Neural cell (in vitro differentiated cells): ENCODE measurements at regions not wholly inside any gene's neighbourhood (a gene's known extent, or its start where the extent isn't known, plus 50 kb on each side); places are given as distances from the start of the nearest gene placed in this dataset.

Source experiments
- H2AFZ ChIP-seq: fragments of 200-600, 300-800 bp; sonication (generic), shearing (Covaris generic); 2 replicates; pipeline ENCODE4 v1.6.0; 2014; ENCODE audit warnings: low read depth, mild to moderate bottlenecking, antibody characterized with exemption, low read length, moderate library complexity
- H3F3A ChIP-seq: fragments of 200-600 bp; shearing (Covaris generic); 2 replicates; pipeline ENCODE4 v1.6.1; 2016; ENCODE audit warnings: mild to moderate bottlenecking, moderate library complexity, mixed read lengths, antibody characterized with exemption, low read length; ENCODE audit not compliant: insufficient read depth, poor library complexity, severe bottlenecking
- H3K27ac ChIP-seq: fragments of 200-600, 300-800 bp; sonication (generic), shearing (Covaris generic); 2 replicates; pipeline ENCODE4 v1.5.1; 2014; ENCODE audit warnings: mild to moderate bottlenecking, low read length, moderate library complexity
- H3K27me3 ChIP-seq: fragments of 300-800, 200-600 bp; sonication (generic), shearing (Covaris generic); 2 replicates; pipeline ENCODE4 v1.6.0; 2014; ENCODE audit warnings: mild to moderate bottlenecking, low read depth, low read length, moderate library complexity; ENCODE audit not compliant: insufficient read depth
- H3K36me3 ChIP-seq: fragments of 300-800, 200-600 bp; sonication (generic), shearing (Covaris generic); 2 replicates; pipeline ENCODE4 v1.5.1; 2014; ENCODE audit warnings: mild to moderate bottlenecking, antibody characterized with exemption, low read length, moderate library complexity; ENCODE audit not compliant: insufficient read depth
- H3K4me2 ChIP-seq: fragments of 300-800, 200-600 bp; sonication (generic), shearing (Covaris generic); 2 replicates; pipeline ENCODE4 v1.6.0; 2014; ENCODE audit warnings: mild to moderate bottlenecking, low read length
- H3K4me3 ChIP-seq: fragments of 300-800, 200-600 bp; sonication (generic), shearing (Covaris generic); 2 replicates; pipeline ENCODE4 v1.5.1; 2014; ENCODE audit warnings: mild to moderate bottlenecking, low read length, moderate library complexity
- H3K79me2 ChIP-seq: fragments of 200-600 bp; shearing (Covaris generic); replicated peaks from 2 replicates; pipeline ENCODE4 v1.6.0; 2014; ENCODE audit warnings: mild to moderate bottlenecking, low read length, moderate library complexity; ENCODE audit not compliant: insufficient read depth
- H3K9ac ChIP-seq: fragments of 300-800, 200-600 bp; sonication (generic), shearing (Covaris generic); 2 replicates; pipeline ENCODE4 v1.6.1; 2016; ENCODE audit warnings: mild to moderate bottlenecking, low read length, mixed read lengths
- H3K9me2 ChIP-seq: fragments of 200-600 bp; shearing (Covaris generic); 2 replicates; pipeline ENCODE4 v1.6.1; 2016; ENCODE audit warnings: mild to moderate bottlenecking, low read length, mixed read lengths; ENCODE audit not compliant: insufficient read depth
- H3K9me3 ChIP-seq: fragments of 200-600, 300-800 bp; sonication (generic), shearing (Covaris generic); 2 replicates; pipeline ENCODE4 v1.6.1; 2016; ENCODE audit warnings: mild to moderate bottlenecking, mixed run types, low read length, moderate library complexity, mixed read lengths
- H4K20me1 ChIP-seq: fragments of 200-600 bp; shearing (Covaris generic); 2 replicates; pipeline ENCODE4 v1.6.1; 2016; ENCODE audit warnings: mild to moderate bottlenecking, mixed run types; ENCODE audit not compliant: insufficient read depth
- EP300 ChIP-seq: fragments of 450-650 bp; conservative IDR thresholded peaks from 2 replicates; pipeline ENCODE4 v1.6.1; 2014; ENCODE audit warnings: antibody characterized with exemption, mild to moderate bottlenecking, moderate library complexity; ENCODE audit not compliant: poor library complexity, severe bottlenecking
- EZH2 ChIP-seq: fragments of 200-600, 300-800 bp; shearing (Covaris generic), sonication (generic); IDR thresholded peaks from 2 replicates; pipeline ENCODE4 v1.6.1; 2014; ENCODE audit warnings: antibody characterized with exemption, low read length, borderline replicate concordance, mild to moderate bottlenecking; ENCODE audit not compliant: insufficient read depth, poor library complexity, severe bottlenecking
- MXI1 ChIP-seq: fragments of 450-650 bp; conservative IDR thresholded peaks from 2 replicates; pipeline ENCODE4 v1.6.1; 2014; ENCODE audit warnings: antibody characterized with exemption, mild to moderate bottlenecking; ENCODE audit not compliant: poor library complexity, severe bottlenecking
- POLR2AphosphoS5 ChIP-seq: IDR thresholded peaks from 2 replicates; pipeline ENCODE4 v1.6.1; 2012
- RAD21 ChIP-seq: fragments of 450-650 bp; conservative IDR thresholded peaks from 2 replicates; pipeline ENCODE4 v1.6.1; 2014; ENCODE audit warnings: antibody characterized with exemption, mild to moderate bottlenecking, moderate library complexity
- SMC3 ChIP-seq: fragments of 450-650 bp; conservative IDR thresholded peaks from 2 replicates; pipeline ENCODE4 v1.6.1; 2014; ENCODE audit warnings: antibody characterized with exemption, mild to moderate bottlenecking, moderate library complexity; ENCODE audit not compliant: poor library complexity
- TAF1 ChIP-seq: IDR thresholded peaks from 2 replicates; pipeline ENCODE4 v1.6.1; 2012; ENCODE audit warnings: low read depth
- TF ChIP-seq, protein P1 (sequence below): IDR thresholded peaks from 2 replicates; pipeline ENCODE4 v1.6.1; 2012; ENCODE audit warnings: borderline replicate concordance
- TF ChIP-seq, protein P2 (sequence below): fragments of 450-650 bp; IDR thresholded peaks from 2 replicates; pipeline ENCODE4 v1.5.1; 2014; ENCODE audit warnings: antibody characterized with exemption, mild to moderate bottlenecking, moderate library complexity; ENCODE audit not compliant: poor library complexity, severe bottlenecking

DNA sequence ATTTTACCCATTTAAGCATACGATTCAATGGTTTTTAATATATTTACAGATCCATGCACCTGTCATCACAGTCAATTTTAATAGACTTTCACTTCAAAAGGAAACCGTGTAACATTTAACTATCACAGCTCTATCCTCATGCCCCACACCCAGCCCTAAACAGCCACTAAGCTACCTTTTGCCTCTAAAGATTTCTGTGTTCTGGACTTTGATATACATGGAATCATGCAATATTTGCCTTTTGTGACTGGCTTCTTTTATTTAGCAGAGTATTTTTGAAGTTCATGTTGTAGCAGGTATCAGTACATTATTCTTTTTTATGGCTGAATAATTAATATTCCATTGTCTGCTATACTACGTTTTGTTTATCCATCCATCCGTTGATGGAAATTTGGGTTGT lies 50.3 kb upstream of the STX16 start:
- H3K4me3 ChIP-seq, result no peak overlapping the region
- no peak overlapping the region for H3K27ac ChIP-seq
- H3K36me3 ChIP-seq, result no peaks in the 10 kb centered on the region
- H3K9me3 ChIP-seq, result no peaks in the 10 kb centered on the region
- TF ChIP-seq TAF1 (no peak), POLR2AphosphoS5 (no peak), SMC3 (no peak), EP300 (no peak)
- TF ChIP-seq, protein P1, sequence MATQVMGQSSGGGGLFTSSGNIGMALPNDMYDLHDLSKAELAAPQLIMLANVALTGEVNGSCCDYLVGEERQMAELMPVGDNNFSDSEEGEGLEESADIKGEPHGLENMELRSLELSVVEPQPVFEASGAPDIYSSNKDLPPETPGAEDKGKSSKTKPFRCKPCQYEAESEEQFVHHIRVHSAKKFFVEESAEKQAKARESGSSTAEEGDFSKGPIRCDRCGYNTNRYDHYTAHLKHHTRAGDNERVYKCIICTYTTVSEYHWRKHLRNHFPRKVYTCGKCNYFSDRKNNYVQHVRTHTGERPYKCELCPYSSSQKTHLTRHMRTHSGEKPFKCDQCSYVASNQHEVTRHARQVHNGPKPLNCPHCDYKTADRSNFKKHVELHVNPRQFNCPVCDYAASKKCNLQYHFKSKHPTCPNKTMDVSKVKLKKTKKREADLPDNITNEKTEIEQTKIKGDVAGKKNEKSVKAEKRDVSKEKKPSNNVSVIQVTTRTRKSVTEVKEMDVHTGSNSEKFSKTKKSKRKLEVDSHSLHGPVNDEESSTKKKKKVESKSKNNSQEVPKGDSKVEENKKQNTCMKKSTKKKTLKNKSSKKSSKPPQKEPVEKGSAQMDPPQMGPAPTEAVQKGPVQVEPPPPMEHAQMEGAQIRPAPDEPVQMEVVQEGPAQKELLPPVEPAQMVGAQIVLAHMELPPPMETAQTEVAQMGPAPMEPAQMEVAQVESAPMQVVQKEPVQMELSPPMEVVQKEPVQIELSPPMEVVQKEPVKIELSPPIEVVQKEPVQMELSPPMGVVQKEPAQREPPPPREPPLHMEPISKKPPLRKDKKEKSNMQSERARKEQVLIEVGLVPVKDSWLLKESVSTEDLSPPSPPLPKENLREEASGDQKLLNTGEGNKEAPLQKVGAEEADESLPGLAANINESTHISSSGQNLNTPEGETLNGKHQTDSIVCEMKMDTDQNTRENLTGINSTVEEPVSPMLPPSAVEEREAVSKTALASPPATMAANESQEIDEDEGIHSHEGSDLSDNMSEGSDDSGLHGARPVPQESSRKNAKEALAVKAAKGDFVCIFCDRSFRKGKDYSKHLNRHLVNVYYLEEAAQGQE, result no peak
- no peaks in the 10 kb centered on the region for H3K79me2 ChIP-seq
- H3K9ac ChIP-seq, result no peak overlapping the region
- no peaks in the 10 kb centered on the region for H3K27me3 ChIP-seq
- H4K20me1 ChIP-seq, result no peaks in the 10 kb centered on the region
- no peaks in the 10 kb centered on the region for H3K9me2 ChIP-seq
- no peaks in the 10 kb centered on the region for H3F3A ChIP-seq
- H2AFZ ChIP-seq, result no peak overlapping the region
- peak overlapping the region; percentile 35 for H3K4me2 ChIP-seq

GRCh38 chr20:58599966-58600365 lies 51.1 kb upstream of the STX16 start:
- H3F3A ChIP-seq, result no peaks in the 10 kb centered on the region
- no peaks in the 10 kb centered on the region for H3K9me3 ChIP-seq
- H3K27me3 ChIP-seq, result no peaks in the 10 kb centered on the region
- no peak overlapping the region for H2AFZ ChIP-seq
- no peaks in the 10 kb centered on the region for H3K9me2 ChIP-seq
- TF ChIP-seq TAF1, result no peak
- TF ChIP-seq, protein P2, sequence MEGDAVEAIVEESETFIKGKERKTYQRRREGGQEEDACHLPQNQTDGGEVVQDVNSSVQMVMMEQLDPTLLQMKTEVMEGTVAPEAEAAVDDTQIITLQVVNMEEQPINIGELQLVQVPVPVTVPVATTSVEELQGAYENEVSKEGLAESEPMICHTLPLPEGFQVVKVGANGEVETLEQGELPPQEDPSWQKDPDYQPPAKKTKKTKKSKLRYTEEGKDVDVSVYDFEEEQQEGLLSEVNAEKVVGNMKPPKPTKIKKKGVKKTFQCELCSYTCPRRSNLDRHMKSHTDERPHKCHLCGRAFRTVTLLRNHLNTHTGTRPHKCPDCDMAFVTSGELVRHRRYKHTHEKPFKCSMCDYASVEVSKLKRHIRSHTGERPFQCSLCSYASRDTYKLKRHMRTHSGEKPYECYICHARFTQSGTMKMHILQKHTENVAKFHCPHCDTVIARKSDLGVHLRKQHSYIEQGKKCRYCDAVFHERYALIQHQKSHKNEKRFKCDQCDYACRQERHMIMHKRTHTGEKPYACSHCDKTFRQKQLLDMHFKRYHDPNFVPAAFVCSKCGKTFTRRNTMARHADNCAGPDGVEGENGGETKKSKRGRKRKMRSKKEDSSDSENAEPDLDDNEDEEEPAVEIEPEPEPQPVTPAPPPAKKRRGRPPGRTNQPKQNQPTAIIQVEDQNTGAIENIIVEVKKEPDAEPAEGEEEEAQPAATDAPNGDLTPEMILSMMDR, result no peak
- no peak for TF ChIP-seq EP300
- TF ChIP-seq, protein P1, result no peak
- TF ChIP-seq POLR2AphosphoS5, result no peak
- TF ChIP-seq MXI1, result no peak
- no peak for TF ChIP-seq EZH2
- TF ChIP-seq RAD21, result no peak
- TF ChIP-seq SMC3, result no peak
- H3K79me2 ChIP-seq, result no peaks in the 10 kb centered on the region
- no peak overlapping the region for H3K4me3 ChIP-seq
- H3K27ac ChIP-seq, result no peak overlapping the region
- H4K20me1 ChIP-seq, result no peaks in the 10 kb centered on the region
- no peaks in the 10 kb centered on the region for H3K36me3 ChIP-seq
- no peak overlapping the region for H3K9ac ChIP-seq
- H3K4me2 ChIP-seq, result no peak overlapping the region
